ENCODE measurements at regions not wholly inside any gene's neighbourhood (a gene's known extent, or its start where the extent isn't known, plus 50 kb on each side); places are given as distances from the start of the nearest gene placed in this dataset.

GRCh38 chr10:28808693-28809092 is 131.4 kb downstream of the BAMBI start:
- no peak for TF ChIP-seq CTCF (IDR thresholded peaks at IDR 0.05)
- TF ChIP-seq POLR2A (IDR thresholded peaks at IDR 0.05), result no peak

Measured in heart left ventricle (tissue), 13 donors.